ENCODE measurements at regions not wholly inside any gene's neighbourhood (a gene's known extent, or its start where the extent isn't known, plus 50 kb on each side); places are given as distances from the start of the nearest gene placed in this dataset.
A peak's percentile ranks its signal among the peaks of the same experiment; 100 is the strongest.

DNA sequence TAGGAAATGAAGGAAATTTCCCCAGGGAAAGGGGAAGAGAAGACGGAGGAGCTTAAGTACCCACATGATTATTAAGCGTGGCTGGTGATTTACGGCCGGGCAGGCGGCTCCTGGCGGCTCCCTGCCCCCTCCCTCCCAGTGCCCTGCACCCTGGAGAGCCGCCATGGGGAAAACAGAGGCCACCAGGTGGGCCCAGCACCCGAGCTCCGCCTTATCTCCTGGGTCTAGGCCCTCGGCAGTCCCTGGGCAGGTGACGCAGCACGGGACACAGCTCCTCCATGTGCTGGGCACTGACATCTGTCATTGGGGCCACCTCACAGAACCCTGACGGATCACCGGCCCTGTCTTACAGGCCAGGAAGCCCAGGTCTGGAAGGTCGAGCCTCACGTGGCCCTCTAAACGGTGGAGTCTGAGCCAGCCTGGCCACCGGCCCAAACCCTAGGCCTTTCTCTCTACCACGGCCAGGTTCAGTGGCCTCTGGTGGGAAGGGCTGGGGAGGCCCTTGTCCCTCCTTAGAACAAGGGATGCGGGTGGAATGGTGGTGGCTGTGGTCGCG is 60.2 kb upstream of the PPARA start:
- Mint-ChIP-seq H3K36me3 (ENCODE audit: low read depth) (peaks cover 3% of the 10 kb centered on the region), H3K4me1 (ENCODE audit: low read depth) (no peaks in the 10 kb centered on the region), H3K4me3 (no peak overlapping the region), H3K27ac (no peak overlapping the region), H3K27me3 (no peaks in the 10 kb centered on the region), H3K9me3 (no peaks in the 10 kb centered on the region)
- DNase-seq: no peak

DNA sequence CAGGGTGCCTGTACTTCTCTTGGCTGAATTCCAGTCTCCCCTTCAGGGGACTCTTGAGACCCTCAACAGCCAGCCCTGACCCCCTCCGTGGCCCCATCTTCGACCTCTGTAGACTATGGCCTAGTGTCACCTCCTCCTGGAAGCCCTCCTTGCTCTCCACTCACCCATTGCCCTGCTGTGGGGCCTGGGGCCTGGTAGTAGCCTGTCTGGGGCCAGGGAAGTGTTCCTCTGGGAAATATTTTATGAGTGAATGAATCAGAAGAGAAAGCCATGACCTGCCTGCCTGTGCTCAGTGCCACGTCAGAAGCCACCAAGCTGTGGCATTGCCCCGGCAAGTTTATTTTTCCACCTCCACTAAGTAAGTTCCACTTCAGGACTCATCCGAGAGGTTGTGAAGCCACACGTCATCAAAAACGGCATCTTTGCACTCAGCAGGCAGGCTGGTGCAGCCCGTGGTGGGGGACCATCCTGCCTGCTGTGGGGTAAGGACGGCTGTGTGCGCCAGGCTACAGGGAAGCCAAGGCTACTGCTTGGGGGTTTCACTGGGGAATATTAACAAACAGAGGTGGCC is 59.6 kb upstream of the PPARA start:
- no peak overlapping the region for H3K4me3 Mint-ChIP-seq
- H3K36me3 Mint-ChIP-seq (ENCODE audit: low read depth): peaks cover 3% of the 10 kb centered on the region
- no peaks in the 10 kb centered on the region for H3K9me3 Mint-ChIP-seq
- no peak overlapping the region for H3K27ac Mint-ChIP-seq
- DNase-seq: no peak
- H3K4me1 Mint-ChIP-seq (ENCODE audit: low read depth): no peaks in the 10 kb centered on the region
- no peaks in the 10 kb centered on the region for H3K27me3 Mint-ChIP-seq

DNA sequence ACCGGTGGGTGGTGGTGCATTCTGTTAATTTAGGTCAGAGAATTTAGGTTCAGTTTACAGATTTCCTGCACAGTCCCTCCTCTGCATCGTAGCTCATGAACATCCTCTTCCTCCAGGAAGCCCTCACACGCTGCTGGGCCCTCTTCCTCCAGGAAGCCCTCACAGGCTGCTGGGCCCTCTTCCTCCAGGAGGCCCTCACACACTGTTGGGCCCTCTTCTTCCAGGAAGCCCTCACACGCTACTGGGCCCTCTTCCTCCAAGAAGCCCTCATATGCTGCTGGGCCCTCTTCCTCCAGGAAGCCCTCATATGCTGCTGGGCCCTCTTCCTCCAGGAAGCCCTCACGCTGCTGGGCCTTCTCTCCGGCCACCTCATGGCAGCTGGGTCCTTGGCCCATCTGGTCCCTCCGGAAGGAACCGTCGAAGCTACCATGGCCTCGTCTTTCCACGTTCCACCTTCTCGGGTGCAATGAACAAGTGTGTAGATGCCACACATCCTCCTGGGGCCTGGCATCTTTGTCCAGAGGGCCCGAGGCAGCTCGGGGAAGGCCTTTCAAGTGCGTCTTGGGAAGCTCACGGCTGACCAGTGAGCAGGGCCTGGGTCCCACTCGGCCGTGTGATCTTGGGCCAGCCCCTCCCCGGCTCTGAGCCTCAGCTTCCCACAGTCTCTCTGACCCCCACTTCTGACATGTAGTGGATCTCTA is 58.9 kb upstream of the PPARA start:
- H3K9me3 Mint-ChIP-seq: no peaks in the 10 kb centered on the region
- DNase-seq: no peak
- no peak overlapping the region for H3K27ac Mint-ChIP-seq
- peaks cover 3% of the 10 kb centered on the region for H3K36me3 Mint-ChIP-seq (ENCODE audit: low read depth)
- H3K27me3 Mint-ChIP-seq: no peaks in the 10 kb centered on the region
- H3K4me3 Mint-ChIP-seq: no peak overlapping the region
- no peaks in the 10 kb centered on the region for H3K4me1 Mint-ChIP-seq (ENCODE audit: low read depth)

DNA sequence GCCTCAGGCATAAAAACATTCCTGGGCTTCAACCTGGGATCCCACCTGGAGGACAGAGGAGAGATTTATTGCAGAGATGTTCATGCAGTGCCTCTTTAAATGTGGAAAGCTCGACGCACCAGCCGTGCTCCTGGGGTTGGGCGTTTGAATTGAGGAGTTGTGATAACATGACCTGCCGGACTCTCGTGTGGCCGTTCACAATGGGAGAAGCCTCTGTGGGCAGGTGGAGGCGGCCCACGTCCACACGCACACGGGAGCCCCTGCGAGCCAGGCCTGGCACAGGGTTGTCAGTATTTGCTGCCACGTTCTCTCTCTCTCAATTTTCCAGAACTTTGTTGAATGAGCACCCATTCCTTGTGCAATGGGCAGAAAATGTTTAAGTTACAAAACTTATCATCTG is 58.3 kb upstream of the PPARA start:
- peaks cover under 1% of the 10 kb centered on the region for H3K36me3 Mint-ChIP-seq (ENCODE audit: low read depth)
- no peaks in the 10 kb centered on the region for H3K4me1 Mint-ChIP-seq (ENCODE audit: low read depth)
- DNase-seq: no peak
- H3K27me3 Mint-ChIP-seq: no peaks in the 10 kb centered on the region
- no peak overlapping the region for H3K27ac Mint-ChIP-seq
- no peaks in the 10 kb centered on the region for H3K9me3 Mint-ChIP-seq
- H3K4me3 Mint-ChIP-seq: no peak overlapping the region

DNA sequence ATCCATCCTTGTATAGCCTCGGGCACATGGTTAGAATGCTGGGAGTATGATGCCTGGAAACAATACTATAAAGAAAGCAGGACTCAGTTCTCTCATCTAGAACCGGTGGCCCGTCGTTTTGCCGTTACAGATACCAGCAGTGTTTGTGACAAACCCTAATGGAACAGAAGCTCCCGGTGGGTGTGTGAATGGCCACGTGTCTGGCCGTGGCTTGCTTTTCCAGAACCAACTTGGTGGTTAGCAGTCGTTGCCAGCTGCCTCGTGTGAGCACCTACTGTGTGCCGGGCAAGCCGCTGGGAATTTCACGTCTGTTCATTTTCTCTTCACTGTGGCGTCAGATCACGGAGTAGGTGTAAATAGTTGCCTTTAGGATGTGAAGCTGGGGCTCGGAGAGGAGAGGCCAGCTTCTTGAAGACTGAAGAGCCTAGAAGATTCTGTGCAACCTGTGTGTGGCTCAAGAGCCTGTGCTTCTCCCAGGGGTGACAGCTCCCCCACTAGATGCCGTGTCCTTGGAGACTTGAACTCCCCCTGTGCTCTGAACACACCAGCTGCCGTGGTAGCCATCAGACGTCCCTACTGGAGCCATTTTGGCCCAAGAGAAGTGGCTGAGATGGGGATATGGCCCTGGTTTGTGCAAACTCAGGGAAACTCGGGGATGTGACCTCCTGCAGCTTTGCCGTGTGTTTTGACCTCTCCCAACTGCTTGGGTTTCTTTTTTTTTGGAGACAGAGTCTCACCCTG is 57.5 kb upstream of the PPARA start:
- Mint-ChIP-seq H3K27ac (no peak overlapping the region), H3K4me1 (ENCODE audit: low read depth) (no peaks in the 10 kb centered on the region), H3K4me3 (no peak overlapping the region), H3K36me3 (ENCODE audit: low read depth) (no peaks in the 10 kb centered on the region), H3K9me3 (no peaks in the 10 kb centered on the region), H3K27me3 (no peaks in the 10 kb centered on the region)
- no peak for DNase-seq

DNA sequence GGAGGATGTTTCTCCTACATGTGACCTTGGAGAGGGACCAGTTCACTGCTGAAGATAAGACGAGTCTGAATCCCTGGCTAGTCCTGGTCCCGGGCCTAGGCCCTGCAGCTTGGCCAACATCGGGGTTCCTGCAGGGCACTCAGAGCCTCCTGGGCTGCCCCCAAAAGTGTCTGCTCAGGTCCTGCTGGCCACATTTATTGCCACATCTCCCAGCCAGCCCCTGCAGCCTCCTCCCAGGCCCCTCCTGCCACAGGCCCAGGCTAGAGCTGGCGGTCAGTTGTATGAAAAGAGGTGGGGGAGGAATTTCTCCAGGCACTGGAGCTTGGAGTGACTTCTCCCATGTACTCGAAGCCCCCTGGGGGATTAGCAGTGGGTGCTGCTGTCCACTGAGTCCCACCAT is 56.5 kb upstream of the PPARA start:
- Mint-ChIP-seq H3K4me3 (no peak overlapping the region), H3K36me3 (ENCODE audit: low read depth) (peaks cover 2% of the 10 kb centered on the region), H3K27me3 (no peaks in the 10 kb centered on the region), H3K4me1 (ENCODE audit: low read depth) (no peaks in the 10 kb centered on the region), H3K27ac (no peak overlapping the region), H3K9me3 (no peaks in the 10 kb centered on the region)
- DNase-seq: no peak

DNA sequence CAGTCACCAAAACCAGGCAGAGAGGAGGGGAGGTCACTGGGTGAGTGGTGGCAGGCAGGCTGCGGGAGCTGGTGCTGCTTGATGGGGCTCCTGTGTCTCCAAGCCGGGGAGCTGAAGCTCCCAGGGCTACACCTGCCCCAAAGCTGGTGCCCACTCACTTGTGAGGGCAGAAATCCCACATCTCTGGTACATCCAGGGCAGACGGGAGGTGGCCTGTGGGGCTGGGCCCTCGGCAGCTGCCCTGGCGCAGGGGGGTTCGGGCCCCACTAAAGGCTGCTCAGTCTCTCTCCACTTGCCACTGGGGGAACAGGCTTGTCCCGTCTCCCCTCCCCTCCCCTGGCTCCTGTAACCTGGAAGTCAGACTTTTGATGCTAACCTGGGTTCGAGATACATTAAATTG is 55.6 kb upstream of the PPARA start:
- Mint-ChIP-seq H3K9me3 (no peaks in the 10 kb centered on the region), H3K4me3 (no peak overlapping the region), H3K36me3 (ENCODE audit: low read depth) (peaks cover 2% of the 10 kb centered on the region), H3K4me1 (ENCODE audit: low read depth) (no peaks in the 10 kb centered on the region), H3K27me3 (no peaks in the 10 kb centered on the region), H3K27ac (no peak overlapping the region)
- DNase-seq: no peak

DNA sequence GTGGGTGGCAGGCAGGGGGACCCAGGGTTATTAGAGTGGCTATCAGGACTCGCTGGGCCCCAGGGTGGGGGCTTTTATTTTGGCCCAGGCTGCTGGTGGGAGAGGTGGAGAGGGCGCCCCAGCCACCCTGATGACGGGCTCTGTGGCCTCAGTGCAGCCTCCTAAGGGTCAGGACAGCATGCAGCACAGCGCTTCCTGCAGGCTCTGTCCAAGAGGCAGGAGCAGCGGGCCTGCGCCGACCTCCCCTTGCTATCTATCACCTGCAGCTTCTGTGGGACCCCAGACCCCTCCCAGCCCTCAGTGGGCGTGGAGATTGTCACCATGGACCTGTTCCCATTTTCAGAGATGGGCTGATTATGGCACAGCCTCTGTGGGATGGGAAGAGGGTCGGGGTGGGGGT is 54.3 kb upstream of the PPARA start:
- Mint-ChIP-seq H3K27ac (no peak overlapping the region), H3K27me3 (no peaks in the 10 kb centered on the region), H3K36me3 (ENCODE audit: low read depth) (peaks cover 2% of the 10 kb centered on the region), H3K9me3 (no peaks in the 10 kb centered on the region), H3K4me1 (ENCODE audit: low read depth) (no peaks in the 10 kb centered on the region), H3K4me3 (no peak overlapping the region)
- DNase-seq: no peak

DNA sequence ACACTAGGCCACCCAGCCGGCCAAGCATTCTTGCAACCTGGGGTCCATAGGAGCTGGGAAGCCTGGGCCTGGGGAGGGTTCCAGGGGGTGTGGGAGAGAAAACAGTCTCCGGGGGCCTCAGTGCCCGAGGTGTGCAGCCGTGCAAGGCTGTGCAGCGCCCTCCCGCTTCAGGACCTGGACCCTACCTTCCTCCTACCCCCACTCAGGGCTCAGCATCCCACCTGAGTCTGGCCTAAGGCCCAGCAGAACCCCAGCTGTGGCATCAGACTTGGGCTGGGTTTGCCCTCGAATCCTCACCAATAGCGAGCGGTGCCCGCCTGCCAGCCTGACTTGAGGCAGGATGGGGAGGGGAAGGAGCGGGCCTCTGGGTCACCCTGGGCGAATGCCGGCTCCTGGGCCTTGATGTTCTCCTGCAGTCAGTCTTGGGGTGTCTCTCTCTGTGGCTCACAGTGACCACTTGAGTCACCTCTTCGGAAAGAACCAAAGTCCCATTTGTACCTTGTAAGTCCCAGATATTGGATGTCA is 53.6 kb upstream of the PPARA start:
- no peak for DNase-seq
- H3K27ac Mint-ChIP-seq: peak overlapping the region; percentile 44

DNA sequence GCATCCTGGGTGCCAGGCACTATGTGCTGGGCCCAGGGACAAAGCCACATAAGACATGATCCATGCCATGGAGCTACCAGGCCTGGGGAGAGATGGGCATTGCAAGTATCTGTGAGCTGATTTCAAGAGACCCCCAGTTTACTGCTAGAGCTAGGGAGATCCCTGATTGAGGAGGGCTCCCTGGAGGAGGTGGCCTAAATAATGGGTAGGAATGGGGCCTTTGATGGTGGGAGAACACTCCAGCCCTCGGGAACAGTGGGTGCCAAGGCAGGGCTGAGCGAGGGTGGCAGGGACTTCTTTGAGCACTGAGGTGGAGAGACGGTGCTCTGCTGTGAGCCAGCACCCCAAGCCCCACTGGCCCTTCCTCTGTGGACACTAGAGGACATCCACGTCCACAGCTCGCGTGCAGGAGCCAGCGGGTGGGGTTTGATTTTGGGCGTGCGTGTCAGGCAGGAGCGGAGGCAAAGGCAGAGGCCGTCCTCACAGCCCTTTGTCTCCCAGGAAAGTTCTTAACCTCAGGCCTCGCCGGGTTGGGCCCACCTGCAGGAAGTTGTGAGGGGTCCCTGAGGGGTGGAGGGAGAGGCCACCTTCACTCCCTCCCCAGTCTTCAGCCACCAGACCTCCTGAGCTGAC is 52.9 kb upstream of the PPARA start:
- DNase-seq: no peak
- H3K4me1 Mint-ChIP-seq (ENCODE audit: low read depth): no peaks in the 10 kb centered on the region
- no peaks in the 10 kb centered on the region for H3K9me3 Mint-ChIP-seq
- no peak overlapping the region for H3K4me3 Mint-ChIP-seq
- H3K27me3 Mint-ChIP-seq: no peaks in the 10 kb centered on the region
- H3K36me3 Mint-ChIP-seq (ENCODE audit: low read depth): peaks cover 2% of the 10 kb centered on the region
- H3K27ac Mint-ChIP-seq: peak overlapping the region; percentile 44

More for the DNA sequence above, 53.6 kb upstream of the PPARA start:
- Mint-ChIP-seq H3K36me3 (ENCODE audit: low read depth) (peaks cover 2% of the 10 kb centered on the region), H3K9me3 (no peaks in the 10 kb centered on the region), H3K4me3 (no peak overlapping the region), H3K4me1 (ENCODE audit: low read depth) (no peaks in the 10 kb centered on the region), H3K27me3 (no peaks in the 10 kb centered on the region)

DNA sequence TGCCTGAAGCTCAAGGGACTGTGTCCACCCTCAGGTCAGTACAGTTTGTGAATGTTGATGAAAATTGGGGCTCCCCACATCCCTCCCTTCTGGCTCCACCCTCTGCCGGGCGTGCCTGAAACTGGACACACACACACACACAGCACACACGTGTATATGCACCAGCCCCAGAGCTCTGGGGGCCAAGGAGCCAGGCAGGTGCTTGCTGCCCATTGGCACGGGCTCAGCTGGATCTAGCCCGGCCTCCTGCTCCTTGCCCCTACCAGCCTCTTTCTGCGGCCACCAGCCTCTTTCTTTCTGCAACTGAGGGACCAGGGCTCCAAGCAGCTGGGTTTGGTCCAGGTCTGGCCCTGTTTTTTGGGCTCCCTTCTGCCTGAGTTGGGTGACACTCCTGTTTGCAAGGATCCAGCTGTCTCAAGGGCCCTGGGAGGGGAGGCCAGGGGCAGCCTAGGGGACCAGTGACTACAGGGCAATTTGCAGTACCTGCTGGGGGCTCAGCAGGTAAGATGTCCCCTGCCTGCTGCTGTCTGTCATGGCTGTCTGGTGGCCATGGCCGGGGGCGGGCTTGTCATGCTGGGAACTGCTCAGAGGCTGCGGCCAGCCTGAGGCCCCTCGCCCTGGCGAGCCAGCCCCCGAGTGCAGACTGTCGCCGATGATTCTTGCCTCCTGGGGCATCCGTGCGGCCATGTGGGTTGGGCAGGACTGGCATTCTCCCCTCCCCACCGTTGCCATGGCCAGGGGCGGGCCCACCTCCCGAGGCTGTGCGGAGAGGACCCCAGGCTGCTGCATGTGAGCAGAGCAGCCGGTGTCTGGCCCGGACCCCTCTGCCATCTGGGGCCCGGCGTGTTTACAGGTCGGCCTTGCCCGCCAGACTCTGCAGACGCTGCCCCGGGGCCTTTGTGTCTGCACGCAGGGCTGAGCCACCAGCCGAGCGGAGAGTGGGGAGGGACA is 51.5 kb upstream of the PPARA start:
- H3K9me3 Mint-ChIP-seq: no peaks in the 10 kb centered on the region
- H3K27ac Mint-ChIP-seq: peak overlapping the region; percentile 57
- no peaks in the 10 kb centered on the region for H3K4me1 Mint-ChIP-seq (ENCODE audit: low read depth)
- no peak for DNase-seq
- H3K4me3 Mint-ChIP-seq: no peak overlapping the region
- H3K36me3 Mint-ChIP-seq (ENCODE audit: low read depth): peaks cover 2% of the 10 kb centered on the region
- no peaks in the 10 kb centered on the region for H3K27me3 Mint-ChIP-seq

DNA sequence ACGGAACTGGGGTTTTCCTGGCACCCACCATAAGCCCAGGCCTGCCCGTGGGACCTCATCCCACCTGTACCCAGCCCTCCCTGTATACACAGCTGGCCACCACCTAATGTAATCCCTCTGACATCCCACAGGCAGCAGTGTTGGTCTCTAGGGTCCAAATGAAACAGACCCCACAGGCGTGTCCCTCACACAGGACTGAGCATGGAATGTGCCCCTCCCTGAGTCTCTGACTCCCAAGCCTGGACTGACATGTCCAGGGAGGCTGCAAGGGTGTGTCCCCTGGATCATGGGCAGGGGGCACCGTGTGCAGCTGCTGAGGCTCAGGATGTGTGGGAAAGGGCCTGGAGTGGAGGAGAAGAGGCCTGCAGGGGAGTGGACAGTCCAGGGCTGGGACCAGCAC is 50.6 kb upstream of the PPARA start:
- DNase-seq: no peak
- H3K27me3 Mint-ChIP-seq: no peaks in the 10 kb centered on the region
- no peaks in the 10 kb centered on the region for H3K4me1 Mint-ChIP-seq (ENCODE audit: low read depth)
- H3K36me3 Mint-ChIP-seq (ENCODE audit: low read depth): peaks cover 2% of the 10 kb centered on the region
- H3K27ac Mint-ChIP-seq: no peak overlapping the region
- no peaks in the 10 kb centered on the region for H3K9me3 Mint-ChIP-seq
- H3K4me3 Mint-ChIP-seq: no peak overlapping the region

DNA sequence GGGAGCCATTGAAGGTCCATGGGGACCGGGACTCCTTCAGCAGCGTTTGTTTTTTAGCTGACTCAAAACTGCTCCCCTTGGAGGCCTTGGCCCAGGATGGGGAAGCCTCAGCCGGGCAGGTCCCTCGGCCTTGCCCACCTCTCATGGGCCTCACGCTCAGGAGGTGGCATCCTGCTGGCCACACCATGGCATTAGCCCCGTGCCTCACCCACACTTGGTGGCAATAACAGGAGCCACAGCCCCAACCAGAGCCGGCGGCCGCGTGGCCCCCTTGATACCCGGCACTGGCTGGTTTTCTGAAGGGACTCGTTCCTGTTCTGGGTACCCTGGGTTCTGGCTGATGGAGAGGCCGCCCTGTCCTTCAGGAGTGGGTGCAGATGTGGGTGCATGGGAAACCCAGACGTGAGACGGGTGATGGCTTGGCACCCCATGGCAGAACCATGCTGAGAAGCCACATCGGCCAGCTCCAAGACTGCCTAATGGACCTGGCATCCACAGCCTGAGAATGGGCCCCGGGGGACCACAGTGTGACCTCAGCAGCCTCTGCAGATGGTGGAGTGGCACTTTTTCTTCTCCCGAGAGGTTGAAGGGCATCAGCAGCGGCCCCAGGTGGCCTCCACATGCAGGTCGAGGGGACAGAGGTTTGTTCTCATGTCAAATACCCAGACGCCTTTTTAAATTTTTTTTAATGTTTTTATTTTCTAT is 49.8 kb upstream of the PPARA start:
- Mint-ChIP-seq H3K4me3 (no peak overlapping the region), H3K9me3 (no peaks in the 10 kb centered on the region), H3K27ac (no peak overlapping the region), H3K4me1 (ENCODE audit: low read depth) (no peaks in the 10 kb centered on the region), H3K27me3 (no peaks in the 10 kb centered on the region), H3K36me3 (ENCODE audit: low read depth) (peaks cover 2% of the 10 kb centered on the region)
- DNase-seq: no peak

Measured in activated T-cell treated with anti-CD3 and anti-CD28 coated beads, Interleukin-2, amount 50 U/mL, for 24 hours (primary cell).